GM10248 (cell line): ENCODE measurements at regions not wholly inside any gene's neighbourhood (a gene's known extent, or its start where the extent isn't known, plus 50 kb on each side); places are given as distances from the start of the nearest gene placed in this dataset.

Experiments
- CTCF ChIA-PET: fragments of 300-600 bp; sonication (Branson Sonifier 250); formaldehyde crosslinking; extraction: SDS; loops from one replicate; lab custom pipeline; 2021; ENCODE audit warnings: antibody characterized with exemption; lab: Yijun Ruan, JAX
- POLR2A ChIA-PET: fragments of 350-650 bp; sonication (Branson Sonifier 250); formaldehyde crosslinking; extraction: SDS; loops from one replicate; lab custom pipeline; 2020; ENCODE audit warnings: antibody characterized with exemption; lab: Yijun Ruan, JAX
- DNase-seq: peaks from one replicate; pipeline ENCODE4 v3.0.0; 2012; ENCODE audit errors: extremely low spot score
- CTCF ChIP-seq: IDR thresholded peaks from 2 replicates; pipeline ENCODE4 v1.5.1; 2012; ENCODE audit warnings: mild to moderate bottlenecking, low read depth; ENCODE audit errors: extremely low read depth, missing control alignments, control extremely low read depth

GRCh38 chr21:23480591-23481270, 2126.6 kb downstream of the MRPL39 start:
- ChIA-PET POLR2A (no interaction called here), CTCF (no interaction called here)
- no peak for DNase-seq
- TF ChIP-seq CTCF, result no peak

- no peak for TF ChIP-seq CTCF
- no peak for DNase-seq
- ChIA-PET CTCF (no interaction called here), POLR2A (no interaction called here)
Measured at GRCh38 chr21:23478381-23478780, 2128.9 kb downstream of the MRPL39 start.

- TF ChIP-seq CTCF, result no peak
- CTCF ChIA-PET, result no interaction called here
- DNase-seq, result no peak
- POLR2A ChIA-PET, result no interaction called here
Measured at GRCh38 chr21:23475281-23476219, 2131.7 kb downstream of the MRPL39 start.

GRCh38 chr21:23471877-23472276, 2135.4 kb downstream of the MRPL39 start:
- DNase-seq, result peak; percentile 22
- CTCF ChIA-PET, result interaction anchor here (1.0 kb wide), 1 partner anchor 10 kb away, joined by 3 read pairs; no protein-coding TSS in a partner anchor
- no peak for TF ChIP-seq CTCF
- POLR2A ChIA-PET, result no interaction called here

- no peak for DNase-seq
- POLR2A ChIA-PET, result no interaction called here
- CTCF ChIA-PET, result no interaction called here
- no peak for TF ChIP-seq CTCF
Measured at GRCh38 chr21:23463365-23463764, 2143.9 kb downstream of the MRPL39 start.

- no peak for TF ChIP-seq CTCF
Measured at GRCh38 chr21:23455676-23456075, 2151.6 kb downstream of the MRPL39 start.

More at GRCh38 chr21:23455676-23456075, 2151.6 kb downstream of the MRPL39 start:
- no peak for DNase-seq
- ChIA-PET POLR2A (no interaction called here), CTCF (interaction anchor here (1.5 kb wide), 1 partner anchor 12 kb away, joined by 5 read pairs; no protein-coding TSS in a partner anchor)
